ENCODE measurements at regions not wholly inside any gene's neighbourhood (a gene's known extent, or its start where the extent isn't known, plus 50 kb on each side); places are given as distances from the start of the nearest gene placed in this dataset.

- no peak for TF ChIP-seq CTCF (conservative IDR thresholded peaks at IDR 0.05 in 1 of 2, IDR thresholded peaks at IDR 0.05 in 1 of 2; ENCODE audit: low read depth in 1 of 2, low read length in 2 of 2)
- no peak for TF ChIP-seq EZH2 (IDR thresholded peaks at IDR 0.05; ENCODE audit: low read length, missing control alignments)
Observed at GRCh38 chr16:87052506-87052905, 264.7 kb downstream of the C16orf95 start.
